Fibroblast of lung (primary cell): ENCODE measurements at regions not wholly inside any gene's neighbourhood (a gene's known extent, or its start where the extent isn't known, plus 50 kb on each side); places are given as distances from the start of the nearest gene placed in this dataset.

Experiments
- EZH2 ChIP-seq: IDR thresholded peaks from 2 replicates; pipeline ENCODE4 v1.5.1; 2012; ENCODE audit warnings: low read length, control low read depth, mild to moderate bottlenecking; ENCODE audit errors: missing control alignments
- TF ChIP-seq, protein P1 (sequence below), 2 donors: IDR thresholded peaks in 1 of 2; conservative IDR thresholded peaks in 1 of 2; 1 replicate in 1 of 2; 2 replicates in 1 of 2; pipeline ENCODE4 v1.5.1; 2011 to 2012; ENCODE audit warnings: low read length in 2 of 2, control low read depth in 1 of 2, inconsistent platforms in 1 of 2, low read depth in 1 of 2, mild to moderate bottlenecking in 1 of 2

DNA sequence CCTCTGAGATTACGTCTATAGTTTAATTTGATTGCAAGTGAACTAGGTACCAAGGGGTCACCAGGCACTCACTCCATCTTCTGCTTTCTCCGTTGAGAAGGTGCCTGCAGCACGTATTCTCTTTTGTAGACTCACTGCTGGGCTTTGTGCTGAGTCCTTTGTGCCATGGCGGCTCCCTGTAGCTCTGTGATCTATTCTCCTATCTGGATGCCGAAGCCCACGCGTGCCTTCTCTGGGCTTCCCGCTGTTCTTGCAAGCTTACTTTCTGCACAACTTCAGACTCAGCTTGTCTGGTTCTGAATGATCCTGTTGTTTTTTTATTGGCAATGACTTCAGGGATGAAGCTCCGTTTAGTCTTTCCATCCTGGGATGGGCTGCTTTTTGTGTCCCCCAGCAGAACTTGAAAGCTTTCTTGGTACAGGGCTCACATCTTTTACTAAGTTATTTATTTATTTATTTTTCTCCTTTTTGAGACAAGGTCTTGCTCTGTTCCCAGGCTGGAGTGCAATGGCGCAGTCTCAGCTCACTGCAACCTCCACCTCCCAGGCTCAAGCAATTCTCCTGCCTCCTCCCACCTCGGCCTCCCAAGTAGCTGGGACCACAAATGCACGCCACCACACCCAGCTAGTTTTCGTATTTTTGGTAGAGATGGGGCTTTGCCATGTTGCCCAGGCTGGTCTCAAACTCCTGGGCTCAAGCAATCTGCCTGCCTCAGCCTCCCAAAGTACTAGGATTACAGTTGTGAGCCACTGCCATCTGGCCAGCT is 100.9 kb upstream of the NKX1-1 start:
- TF ChIP-seq, protein P1, sequence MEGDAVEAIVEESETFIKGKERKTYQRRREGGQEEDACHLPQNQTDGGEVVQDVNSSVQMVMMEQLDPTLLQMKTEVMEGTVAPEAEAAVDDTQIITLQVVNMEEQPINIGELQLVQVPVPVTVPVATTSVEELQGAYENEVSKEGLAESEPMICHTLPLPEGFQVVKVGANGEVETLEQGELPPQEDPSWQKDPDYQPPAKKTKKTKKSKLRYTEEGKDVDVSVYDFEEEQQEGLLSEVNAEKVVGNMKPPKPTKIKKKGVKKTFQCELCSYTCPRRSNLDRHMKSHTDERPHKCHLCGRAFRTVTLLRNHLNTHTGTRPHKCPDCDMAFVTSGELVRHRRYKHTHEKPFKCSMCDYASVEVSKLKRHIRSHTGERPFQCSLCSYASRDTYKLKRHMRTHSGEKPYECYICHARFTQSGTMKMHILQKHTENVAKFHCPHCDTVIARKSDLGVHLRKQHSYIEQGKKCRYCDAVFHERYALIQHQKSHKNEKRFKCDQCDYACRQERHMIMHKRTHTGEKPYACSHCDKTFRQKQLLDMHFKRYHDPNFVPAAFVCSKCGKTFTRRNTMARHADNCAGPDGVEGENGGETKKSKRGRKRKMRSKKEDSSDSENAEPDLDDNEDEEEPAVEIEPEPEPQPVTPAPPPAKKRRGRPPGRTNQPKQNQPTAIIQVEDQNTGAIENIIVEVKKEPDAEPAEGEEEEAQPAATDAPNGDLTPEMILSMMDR (conservative IDR thresholded peaks at IDR 0.05 in 1 of 2, IDR thresholded peaks at IDR 0.05 in 1 of 2; ENCODE audit: low read depth in 1 of 2, low read length in 2 of 2): no peak
- TF ChIP-seq EZH2: no peak
